Muscle of arm (tissue), 1 donor: ENCODE measurements at regions not wholly inside any gene's neighbourhood (a gene's known extent, or its start where the extent isn't known, plus 50 kb on each side); places are given as distances from the start of the nearest gene placed in this dataset.

Source experiments
- DNase-seq: peaks from one replicate; pipeline ENCODE4 v3.0.0-alpha.2; 2013

- DNase-seq: no peak
Observed at GRCh38 chr7:84399661-84400060, 205.1 kb upstream of the SEMA3A start.

- DNase-seq: no peak
Observed at GRCh38 chr7:84394219-84394618, 199.6 kb upstream of the SEMA3A start.

- DNase-seq: peak; percentile 9
Observed at GRCh38 chr7:84393786-84394185, 199.2 kb upstream of the SEMA3A start.

GRCh38 chr7:84390845-84391244 is 196.3 kb upstream of the SEMA3A start:
- no peak for DNase-seq

GRCh38 chr7:84389242-84389641 is 194.7 kb upstream of the SEMA3A start:
- DNase-seq: no peak

- DNase-seq: no peak
Observed at GRCh38 chr7:84387595-84387994, 193.0 kb upstream of the SEMA3A start.

- no peak for DNase-seq
Observed at GRCh38 chr7:84384417-84384816, 189.8 kb upstream of the SEMA3A start.

- DNase-seq: no peak
Observed at GRCh38 chr7:84379446-84379845, 184.9 kb upstream of the SEMA3A start.

GRCh38 chr7:84372712-84373111 is 178.1 kb upstream of the SEMA3A start:
- DNase-seq: no peak

- no peak for DNase-seq
Observed at GRCh38 chr7:84372155-84372621, 177.6 kb upstream of the SEMA3A start.

GRCh38 chr7:84370114-84370513 is 175.5 kb upstream of the SEMA3A start:
- no peak for DNase-seq

GRCh38 chr7:84368122-84368521 is 173.5 kb upstream of the SEMA3A start:
- DNase-seq: no peak

GRCh38 chr7:84364708-84365107 is 170.1 kb upstream of the SEMA3A start:
- DNase-seq: no peak

- DNase-seq: no peak
Observed at GRCh38 chr7:84363741-84364140, 169.2 kb upstream of the SEMA3A start.

- no peak for DNase-seq
Observed at GRCh38 chr7:84362828-84363227, 168.2 kb upstream of the SEMA3A start.

- DNase-seq: no peak
Observed at GRCh38 chr7:84362360-84362759, 167.8 kb upstream of the SEMA3A start.

- DNase-seq: no peak
Observed at GRCh38 chr7:84354866-84355265, 160.3 kb upstream of the SEMA3A start.

- DNase-seq: no peak
Observed at GRCh38 chr7:84354030-84354429, 159.4 kb upstream of the SEMA3A start.

- DNase-seq: no peak
Observed at GRCh38 chr7:84339306-84339705, 144.7 kb upstream of the SEMA3A start.

- DNase-seq: no peak
Observed at GRCh38 chr7:84337429-84337828, 142.8 kb upstream of the SEMA3A start.

GRCh38 chr7:84336766-84337165 is 142.2 kb upstream of the SEMA3A start:
- DNase-seq: no peak

GRCh38 chr7:84336303-84336702 is 141.7 kb upstream of the SEMA3A start:
- no peak for DNase-seq

GRCh38 chr7:84331616-84332015 is 137.0 kb upstream of the SEMA3A start:
- DNase-seq: no peak

GRCh38 chr7:84328571-84328970 is 134.0 kb upstream of the SEMA3A start:
- DNase-seq: no peak

GRCh38 chr7:84324136-84324630 is 129.6 kb upstream of the SEMA3A start:
- DNase-seq: no peak
